ENCODE measurements at regions not wholly inside any gene's neighbourhood (a gene's known extent, or its start where the extent isn't known, plus 50 kb on each side); places are given as distances from the start of the nearest gene placed in this dataset.

GRCh38 chr16:82331397-82331796 lies 161.4 kb upstream of the MPHOSPH6 start:
- TF ChIP-seq POLR2A (IDR thresholded peaks at IDR 0.05; ENCODE audit: low read depth, low read length): no peak
- TF ChIP-seq TAF1 (IDR thresholded peaks at IDR 0.05; ENCODE audit: low read depth, low read length): no peak
- no peak for TF ChIP-seq POLR2AphosphoS5 (IDR thresholded peaks at IDR 0.05; ENCODE audit: low read depth, low read length)
- TF ChIP-seq SPI1 (IDR thresholded peaks at IDR 0.05; ENCODE audit: low read depth, low read length): no peak
- TF ChIP-seq PAX5 (IDR thresholded peaks at IDR 0.05; ENCODE audit: insufficient read depth, low read length, severe bottlenecking): no peak
